ENCODE measurements at regions not wholly inside any gene's neighbourhood (a gene's known extent, or its start where the extent isn't known, plus 50 kb on each side); places are given as distances from the start of the nearest gene placed in this dataset.

- TF ChIP-seq ZBTB11 (CRISPR knock-in tag; IDR thresholded peaks at IDR 0.05), result no peak
Measured at GRCh38 chr2:41405441-41405840, 642.4 kb upstream of the PKDCC start (continued).

GRCh38 chr2:41409328-41409727 lies 638.5 kb upstream of the PKDCC start:
- POLR2A ChIA-PET, result no interaction called here
- TF ChIP-seq NR2C2 (IDR thresholded peaks at IDR 0.05; ENCODE audit: borderline replicate concordance, control insufficient read depth, insufficient read length, low read depth) (no peak), RELB (IDR thresholded peaks at IDR 0.05; ENCODE audit: low read depth) (no peak), NBN (IDR thresholded peaks at IDR 0.05) (no peak), ZZZ3 (IDR thresholded peaks at IDR 0.05; ENCODE audit: control insufficient read depth, insufficient read length, low read depth) (no peak), STAT3 (IDR thresholded peaks at IDR 0.05; ENCODE audit: low read depth, low read length) (no peak), E2F4 (IDR thresholded peaks at IDR 0.05; ENCODE audit: low read depth, low read length) (no peak), ZBTB11 (CRISPR knock-in tag; IDR thresholded peaks at IDR 0.05) (no peak), ZNF384 (IDR thresholded peaks at IDR 0.05; ENCODE audit: borderline replicate concordance, low read depth, low read length) (no peak), HDAC6 (IDR thresholded peaks at IDR 0.05; ENCODE audit: unreplicated experiment) (no peak), ZBTB33 (IDR thresholded peaks at IDR 0.05) (no peak), CBX5 (IDR thresholded peaks at IDR 0.05; ENCODE audit: low read depth) (no peak)

More at GRCh38 chr2:41409328-41409727, 638.5 kb upstream of the PKDCC start:
- no TSS peak for BruUV-seq (replicated peaks)
- Histone ChIP-seq H3K4me2 (ENCODE audit: control insufficient read depth, insufficient read depth) (no peak overlapping the region), H3K27me3 (replicated peaks in 1 of 2; ENCODE audit: control insufficient read depth in 2 of 2, insufficient read depth in 2 of 2, low read length in 1 of 2) (no peaks in the 10 kb centered on the region), H3K27ac (ENCODE audit: control insufficient read depth, insufficient read depth) (no peak overlapping the region), H3K9ac (ENCODE audit: control insufficient read depth, insufficient read depth, low read length) (no peak overlapping the region), H3K9me3 (replicated peaks; ENCODE audit: control insufficient read depth, insufficient read depth, low read length) (no peaks in the 10 kb centered on the region), H2AFZ (ENCODE audit: control insufficient read depth, low read depth, low read length) (no peak overlapping the region), H3K36me3 (ENCODE audit: control insufficient read depth in 2 of 2, insufficient read depth in 2 of 2, low read length in 1 of 2) (no peaks in the 10 kb centered on the region), H3K79me2 (ENCODE audit: control insufficient read depth, insufficient read depth, low read length) (no peaks in the 10 kb centered on the region), H4K20me1 (ENCODE audit: control insufficient read depth, insufficient read depth) (no peaks in the 10 kb centered on the region), H3K4me3 (no peak overlapping the region), H3K4me1 (ENCODE audit: control insufficient read depth, insufficient read depth, low read length) (no peaks in the 10 kb centered on the region)
- no peak for FAIRE-seq
- SMC1A ChIA-PET (ENCODE audit: uncharacterized antibody, unreplicated experiment), result interaction anchor here (0.5 kb wide), 1 partner anchor 15 kb away, joined by 3 read pairs; no protein-coding TSS in a partner anchor
- in situ Hi-C loops (cut with MboI), result no loop called here
- RAD21 ChIA-PET (ENCODE audit: unreplicated experiment), result no interaction called here
- CTCF ChIA-PET, result interaction anchor here (1.1 kb wide), 1 partner anchor 290 kb away, joined by 3 read pairs; no protein-coding TSS in a partner anchor
- WGBS (ENCODE audit: insufficient coverage, insufficient replicate concordance, low lambda C conversion rate, missing lambda C conversion rate), result 6% methylated on average over 4 of the region's 4 CpGs
- intact Hi-C loops (cut with micrococcal nuclease; ENCODE audit: unreplicated experiment), result no loop called here
- no peak for DNase-seq (ENCODE audit: low read depth, low spot score)
- no peak for ATAC-seq

Measured in GM12878 (cell line).